ENCODE measurements at regions not wholly inside any gene's neighbourhood (a gene's known extent, or its start where the extent isn't known, plus 50 kb on each side); places are given as distances from the start of the nearest gene placed in this dataset.

- DNase-seq (ENCODE audit: low read depth in 1 of 2, low spot score in 1 of 2): no peak
Measured at GRCh38 chr11:10358696-10359095, 53.8 kb downstream of the ADM start.

GRCh38 chr11:10359171-10359570 lies 54.3 kb downstream of the ADM start:
- no peak for DNase-seq (ENCODE audit: low read depth in 1 of 2, low spot score in 1 of 2)

DNA sequence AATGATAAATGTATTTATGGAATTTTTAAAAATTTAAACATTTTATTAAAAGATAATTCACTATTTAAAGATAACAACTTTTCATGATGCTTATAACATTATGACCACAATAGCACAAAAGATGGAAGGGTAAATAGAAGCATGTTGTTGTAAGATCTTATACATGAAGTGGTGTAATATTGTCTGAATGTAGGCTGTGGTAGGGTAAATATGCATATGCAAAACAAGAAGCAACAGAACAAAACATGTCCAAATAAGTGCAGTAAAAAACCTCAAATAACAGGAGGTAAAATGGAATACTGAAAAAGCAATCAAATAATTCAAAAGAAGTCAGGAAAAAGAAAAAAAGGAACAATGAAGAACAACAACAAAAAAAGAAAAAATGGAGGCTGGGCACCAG lies 56.0 kb downstream of the ADM start:
- DNase-seq (ENCODE audit: low read depth in 1 of 2, low spot score in 1 of 2): no peak

- DNase-seq (ENCODE audit: low read depth in 1 of 2, low spot score in 1 of 2): no peak
Measured at GRCh38 chr11:10365045-10365444, 60.2 kb downstream of the ADM start.

DNA sequence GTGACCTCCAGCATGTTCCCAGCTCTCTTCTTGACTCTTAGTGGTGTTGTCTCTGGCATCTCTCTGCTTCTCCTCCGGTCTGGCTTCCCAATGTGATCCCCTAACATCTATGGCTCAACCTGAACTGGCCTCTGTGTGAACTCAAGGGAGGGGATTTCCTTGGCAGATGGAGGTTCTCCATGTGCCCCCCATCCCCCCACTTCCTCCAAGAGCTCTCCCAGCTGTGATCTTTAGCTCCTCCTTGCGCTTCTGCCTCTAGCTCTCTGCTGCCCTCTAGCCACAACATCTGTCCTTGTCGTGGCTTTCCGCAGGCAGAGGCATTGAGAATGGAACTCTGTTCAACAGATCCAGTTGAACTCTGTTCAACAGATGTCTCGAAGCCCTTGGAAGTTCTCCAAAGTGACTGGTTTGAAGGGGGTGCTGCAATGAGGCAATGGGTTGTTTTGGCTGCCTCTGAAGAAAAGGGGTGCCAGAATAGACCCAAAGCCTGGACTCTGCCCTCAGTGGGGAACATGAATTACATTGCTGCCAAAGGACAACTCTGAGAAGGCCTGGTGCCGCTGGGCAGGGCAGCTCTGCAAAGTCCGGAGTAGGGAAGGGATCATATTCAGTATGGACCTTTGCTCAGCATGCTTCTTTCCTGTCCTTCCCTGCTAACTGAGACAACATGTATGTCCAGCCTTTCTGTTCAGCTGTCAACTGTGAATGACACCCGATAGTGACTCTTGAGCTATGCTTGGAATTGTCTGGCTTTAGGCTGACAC lies 61.9 kb downstream of the ADM start:
- peak in 1 of 2 donors; percentile 20 for DNase-seq (ENCODE audit: low read depth in 1 of 2, low spot score in 1 of 2)

DNA sequence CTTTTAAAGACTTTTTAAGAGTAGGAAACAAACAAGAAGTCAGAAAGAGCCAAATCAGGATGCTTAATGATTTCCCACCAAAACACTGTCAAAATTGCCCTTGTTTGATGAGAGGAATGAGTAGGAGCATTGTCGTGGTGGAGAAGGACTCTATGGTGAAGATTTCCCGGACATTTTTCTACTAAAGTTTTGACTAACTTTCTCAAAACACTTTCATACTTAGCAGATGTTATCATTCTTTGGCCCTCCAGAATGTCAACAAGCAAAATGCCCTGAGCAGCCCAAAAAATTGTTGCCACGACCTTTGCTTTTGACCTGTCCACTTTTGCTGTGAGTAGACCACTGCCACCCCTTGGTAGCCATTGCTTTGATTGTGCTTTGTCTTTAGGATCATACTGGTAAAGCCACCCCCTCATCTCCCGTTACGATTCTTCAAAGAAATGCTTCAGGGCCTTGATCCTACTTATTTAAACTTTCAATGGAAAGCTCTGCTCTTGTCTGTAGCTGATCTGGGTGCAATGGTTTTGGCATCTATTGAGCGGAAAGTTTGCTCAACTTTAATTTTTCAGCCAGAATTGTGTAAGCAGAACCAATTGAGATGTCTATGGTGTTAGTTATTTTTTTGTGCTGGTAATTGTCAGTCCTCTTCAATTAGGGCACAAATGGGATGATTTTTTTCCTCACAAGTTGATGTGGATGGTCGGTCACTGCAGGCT lies 67.2 kb downstream of the ADM start:
- DNase-seq (ENCODE audit: low read depth in 1 of 2, low spot score in 1 of 2): no peak

DNA sequence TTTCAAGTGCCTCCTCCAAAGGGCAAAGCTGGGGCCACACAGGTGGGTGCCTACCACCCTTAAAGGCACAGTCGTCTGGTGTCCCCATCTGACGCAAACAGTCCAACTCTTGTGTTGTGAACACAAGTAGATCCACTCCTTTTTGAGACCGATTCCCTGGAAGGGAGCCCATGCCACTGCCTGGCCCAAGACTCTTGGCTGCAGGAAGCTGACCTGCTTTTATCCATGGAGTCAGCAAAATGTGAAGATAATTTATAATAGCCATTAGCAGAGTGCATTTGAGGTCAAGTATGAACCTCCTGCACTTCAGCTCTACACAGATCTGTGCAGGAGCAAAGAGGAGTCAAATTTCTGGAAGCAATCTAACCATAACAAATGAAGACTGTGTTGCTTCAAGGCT lies 68.5 kb downstream of the ADM start:
- DNase-seq (ENCODE audit: low read depth in 1 of 2, low spot score in 1 of 2): no peak

- no peak for DNase-seq (ENCODE audit: low read depth in 1 of 2, low spot score in 1 of 2)
Measured at GRCh38 chr11:10373929-10374328, 69.1 kb downstream of the ADM start.

DNA sequence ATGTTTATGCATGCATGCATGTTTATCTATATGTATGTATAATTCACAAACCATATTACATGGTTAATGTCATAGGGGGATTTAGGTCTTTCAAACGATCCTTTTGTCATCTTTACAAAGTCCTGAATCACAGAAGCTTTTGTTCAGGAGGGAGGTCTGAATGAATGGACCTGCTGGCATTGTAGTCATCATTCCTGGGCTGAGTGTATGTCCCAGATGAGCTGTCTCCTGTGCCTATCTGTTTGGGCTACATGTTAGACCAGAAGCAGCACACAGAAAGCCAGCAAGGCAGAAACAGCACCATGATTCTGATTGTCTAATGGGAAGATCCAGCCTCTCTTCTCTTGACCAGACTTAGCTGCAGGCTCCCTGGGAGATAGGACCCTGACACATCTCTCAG lies 69.5 kb downstream of the ADM start:
- no peak for DNase-seq (ENCODE audit: low read depth in 1 of 2, low spot score in 1 of 2)

- no peak for DNase-seq (ENCODE audit: low read depth in 1 of 2, low spot score in 1 of 2)
Measured at GRCh38 chr11:10375280-10375971, 70.6 kb downstream of the ADM start.

DNA sequence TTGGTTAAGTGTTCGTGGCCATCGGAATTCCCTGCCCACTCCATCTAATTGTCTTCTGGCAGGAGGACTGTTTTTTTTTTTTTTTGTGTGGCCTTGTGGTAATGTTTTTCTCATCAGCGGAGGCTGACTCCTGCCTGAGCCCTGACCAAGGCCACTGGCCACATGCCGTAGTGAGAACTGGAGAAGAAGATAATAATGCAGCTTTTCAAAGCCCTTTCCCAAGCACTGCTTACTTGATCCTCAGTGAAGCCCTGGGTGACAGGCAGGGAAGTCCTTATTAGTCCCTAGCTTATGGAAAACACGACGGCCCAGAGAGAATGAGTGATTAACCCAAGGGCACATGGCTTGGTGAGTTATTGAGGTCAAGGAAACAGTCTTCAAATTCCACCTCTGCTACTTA lies 71.2 kb downstream of the ADM start:
- DNase-seq (ENCODE audit: low read depth in 1 of 2, low spot score in 1 of 2): no peak

GRCh38 chr11:10377183-10377582 lies 72.3 kb downstream of the ADM start:
- DNase-seq (ENCODE audit: low read depth in 1 of 2, low spot score in 1 of 2): no peak

GRCh38 chr11:10378362-10378761 lies 73.5 kb downstream of the ADM start:
- DNase-seq (ENCODE audit: low read depth in 1 of 2, low spot score in 1 of 2): no peak

- no peak for DNase-seq (ENCODE audit: low read depth in 1 of 2, low spot score in 1 of 2)
Measured at GRCh38 chr11:10379022-10379421, 74.1 kb downstream of the ADM start.

DNA sequence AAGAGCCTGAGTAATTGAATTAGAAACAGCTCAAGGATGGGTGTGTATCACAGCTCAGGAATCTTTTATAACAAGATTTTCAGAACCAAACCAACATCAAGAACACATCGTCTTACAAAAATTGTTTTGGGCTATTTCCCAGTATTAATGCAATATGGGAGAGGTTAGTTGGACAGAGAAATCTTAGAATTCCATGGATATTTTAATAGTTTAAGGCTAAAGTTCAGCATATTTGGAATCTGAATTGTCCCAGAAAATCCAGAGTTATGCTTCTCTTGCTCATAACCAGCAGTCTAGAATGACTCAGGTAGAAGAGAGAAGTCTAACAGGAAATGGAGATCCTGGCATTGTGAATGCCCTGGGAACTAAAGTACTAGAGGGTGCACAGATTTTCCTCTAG lies 74.6 kb downstream of the ADM start:
- no peak for DNase-seq (ENCODE audit: low read depth in 1 of 2, low spot score in 1 of 2)

DNA sequence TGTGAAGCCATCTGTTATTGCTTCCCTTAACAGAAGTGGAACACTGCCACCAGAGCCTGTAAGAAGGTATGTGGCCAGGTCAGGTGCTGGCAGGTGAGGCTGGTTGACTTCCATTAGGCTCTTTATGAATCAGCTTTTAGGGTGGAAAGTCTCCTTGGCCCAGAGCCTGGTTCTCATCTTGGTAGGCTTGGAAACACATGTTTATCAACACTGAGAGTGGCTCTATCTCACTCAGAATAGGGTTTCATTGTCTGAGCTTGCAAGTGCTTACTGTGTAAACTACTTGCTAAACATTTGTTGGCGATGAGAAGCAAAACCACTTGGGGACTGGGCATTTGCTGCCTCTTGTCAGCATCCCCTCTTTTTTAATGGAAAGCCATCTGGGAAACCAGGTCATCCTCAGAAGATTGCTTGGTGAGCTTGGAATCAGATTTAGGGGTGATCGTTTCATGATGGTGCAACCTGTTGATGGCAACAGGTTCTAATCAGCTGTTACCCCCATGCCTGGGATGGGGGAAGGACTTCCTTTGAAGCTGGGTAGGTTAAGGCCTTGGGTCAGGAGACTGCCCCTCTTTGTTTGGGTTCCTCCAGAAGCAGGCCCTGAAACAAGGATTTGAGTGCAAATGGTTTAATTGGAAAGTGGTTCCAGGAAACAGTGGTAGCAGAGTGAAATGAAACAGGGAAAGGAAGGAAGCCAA lies 75.0 kb upstream of the AMPD3 start:
- no peak for DNase-seq (ENCODE audit: low read depth in 1 of 2, low spot score in 1 of 2)

DNA sequence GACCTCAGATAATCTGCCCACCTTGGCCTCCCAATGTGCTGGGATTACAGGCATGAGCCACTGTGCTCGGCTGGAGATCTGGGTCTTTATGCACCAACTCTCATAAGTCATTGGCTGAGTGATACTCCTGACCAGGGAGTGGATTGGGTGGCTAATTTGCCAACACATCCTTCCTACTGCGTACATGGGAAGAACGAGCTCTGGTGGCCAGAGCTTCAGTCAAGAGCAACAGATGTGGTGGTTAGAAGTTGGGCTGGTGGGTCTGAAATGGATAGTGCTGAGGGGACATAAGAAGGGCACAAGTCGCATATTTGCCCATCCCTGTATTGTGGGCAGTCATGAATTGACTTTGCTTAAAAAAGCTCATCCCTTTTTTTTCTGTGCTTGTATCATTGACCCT lies 74.1 kb upstream of the AMPD3 start:
- no peak for DNase-seq (ENCODE audit: low read depth in 1 of 2, low spot score in 1 of 2)

DNA sequence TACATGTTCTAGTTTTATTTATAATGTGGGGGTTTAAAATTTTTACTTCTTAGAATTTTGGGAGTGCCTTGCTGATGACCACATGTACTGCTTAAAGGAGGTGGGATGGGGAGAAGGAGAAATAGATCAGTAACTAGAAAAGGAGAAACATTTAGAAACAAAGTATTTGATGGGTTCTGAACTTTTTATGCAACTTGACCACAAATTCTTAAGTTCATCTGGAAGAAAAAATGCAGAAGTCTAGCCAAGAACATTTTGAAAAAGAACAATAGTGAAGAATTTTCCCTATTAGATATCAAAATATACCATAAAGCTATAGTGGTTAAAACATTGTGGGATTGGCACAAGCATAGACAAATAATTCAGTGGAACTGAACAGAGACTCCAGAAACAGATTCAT lies 73.3 kb upstream of the AMPD3 start:
- no peak for DNase-seq (ENCODE audit: low read depth in 1 of 2, low spot score in 1 of 2)

- no peak for DNase-seq (ENCODE audit: low read depth in 1 of 2, low spot score in 1 of 2)
Measured at GRCh38 chr11:10382518-10382917, 72.5 kb upstream of the AMPD3 start.

DNA sequence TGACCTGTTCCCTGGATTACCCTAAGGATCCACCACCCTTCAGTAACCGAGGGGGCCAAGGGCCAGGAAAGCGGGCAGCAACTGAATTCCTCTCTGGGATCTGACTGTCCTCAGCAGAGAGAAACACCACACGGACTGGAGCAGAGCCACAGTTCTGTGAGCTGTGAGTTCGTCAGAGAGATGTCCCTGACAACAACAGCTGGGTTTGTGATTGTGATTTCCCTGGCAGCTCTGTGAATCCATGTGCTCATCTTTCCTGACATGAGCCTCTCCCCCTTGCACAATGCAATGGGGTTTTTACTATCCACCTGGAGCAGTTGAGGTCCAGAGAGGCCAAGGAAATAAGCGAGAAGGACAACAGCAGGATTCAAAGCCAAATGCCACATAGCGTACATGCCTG lies 69.4 kb upstream of the AMPD3 start:
- DNase-seq (ENCODE audit: low read depth in 1 of 2, low spot score in 1 of 2): no peak

DNA sequence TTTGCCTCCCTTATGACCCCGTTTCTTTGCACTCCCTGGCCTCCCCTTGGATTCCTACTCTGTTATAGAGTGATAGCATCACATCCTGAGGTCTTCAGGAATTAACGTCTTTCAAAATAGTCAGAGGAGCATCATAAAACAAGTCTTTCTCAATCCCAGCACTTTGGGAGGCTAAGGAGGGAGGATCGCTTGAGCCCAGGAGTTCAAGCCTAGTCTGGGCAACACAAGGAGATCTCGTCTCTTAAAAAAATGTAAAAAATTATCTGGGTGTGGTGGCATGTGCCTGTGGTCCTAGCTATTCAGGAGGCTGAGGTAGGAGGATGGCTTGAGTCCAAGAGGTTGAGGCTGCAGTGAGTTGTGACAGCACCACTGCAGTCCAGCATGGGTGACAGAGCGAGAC lies 68.7 kb upstream of the AMPD3 start:
- no peak for DNase-seq (ENCODE audit: low read depth in 1 of 2, low spot score in 1 of 2)

DNA sequence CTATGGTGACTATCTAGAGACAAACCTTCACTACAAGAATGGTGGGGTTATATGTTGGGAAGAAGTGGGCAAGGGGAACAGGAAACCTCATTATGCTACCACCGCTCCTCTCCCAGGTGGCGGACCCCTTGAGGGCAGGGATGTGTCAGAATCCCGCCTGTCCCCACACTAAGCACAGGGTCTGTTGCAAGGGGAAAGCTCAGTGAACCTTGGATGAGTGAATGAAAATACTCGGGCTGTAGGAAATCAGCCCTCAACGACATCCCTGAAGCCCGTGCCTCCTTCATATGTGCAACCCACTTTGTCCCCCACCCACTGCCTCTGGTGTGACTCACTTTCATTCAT lies 68.2 kb upstream of the AMPD3 start:
- DNase-seq (ENCODE audit: low read depth in 1 of 2, low spot score in 1 of 2): no peak
